DMS153 treated with DMSO at 0.1 percent for 48 hours (cell line): ENCODE measurements at regions not wholly inside any gene's neighbourhood (a gene's known extent, or its start where the extent isn't known, plus 50 kb on each side); places are given as distances from the start of the nearest gene placed in this dataset.

Experiments
- DNase-seq: peaks from one replicate; lab custom pipeline; 2025; ENCODE audit not compliant: unreplicated experiment; lab: John Stamatoyannopoulos, UW

GRCh38 chr18:8962855-8963635 is 139.5 kb upstream of the NDUFV2 start:
- no peak for DNase-seq

GRCh38 chr18:8963876-8964275 is 138.6 kb upstream of the NDUFV2 start:
- no peak for DNase-seq

- DNase-seq, result no peak
Measured at GRCh38 chr18:8965398-8965797, 137.1 kb upstream of the NDUFV2 start.

GRCh38 chr18:8966821-8967220 is 135.7 kb upstream of the NDUFV2 start:
- DNase-seq, result no peak

- DNase-seq, result no peak
Measured at GRCh38 chr18:8967573-8967972, 134.9 kb upstream of the NDUFV2 start.

- no peak for DNase-seq
Measured at GRCh38 chr18:8969639-8970390, 132.7 kb upstream of the NDUFV2 start.

GRCh38 chr18:8970843-8971242 is 131.7 kb upstream of the NDUFV2 start:
- no peak for DNase-seq

GRCh38 chr18:8972116-8972515 is 130.4 kb upstream of the NDUFV2 start:
- no peak for DNase-seq

GRCh38 chr18:8974279-8974678 is 128.2 kb upstream of the NDUFV2 start:
- no peak for DNase-seq

- no peak for DNase-seq
Measured at GRCh38 chr18:8974696-8975095, 127.8 kb upstream of the NDUFV2 start.

GRCh38 chr18:8975624-8976023 is 126.9 kb upstream of the NDUFV2 start:
- DNase-seq, result no peak

GRCh38 chr18:8976606-8977005 is 125.9 kb upstream of the NDUFV2 start:
- DNase-seq, result no peak

GRCh38 chr18:8977166-8977565 is 125.3 kb upstream of the NDUFV2 start:
- DNase-seq, result no peak

- no peak for DNase-seq
Measured at GRCh38 chr18:8977701-8978100, 124.8 kb upstream of the NDUFV2 start.

GRCh38 chr18:8978394-8978793 is 124.1 kb upstream of the NDUFV2 start:
- no peak for DNase-seq

GRCh38 chr18:8979258-8979988 is 123.1 kb upstream of the NDUFV2 start:
- DNase-seq, result no peak

- DNase-seq, result no peak
Measured at GRCh38 chr18:8980496-8980895, 122.0 kb upstream of the NDUFV2 start.

- DNase-seq, result no peak
Measured at GRCh38 chr18:8980918-8981317, 121.6 kb upstream of the NDUFV2 start.

GRCh38 chr18:8982416-8983183 is 119.9 kb upstream of the NDUFV2 start:
- DNase-seq, result no peak

- no peak for DNase-seq
Measured at GRCh38 chr18:8983195-8983594, 119.3 kb upstream of the NDUFV2 start.

- no peak for DNase-seq
Measured at GRCh38 chr18:8984131-8984721, 118.3 kb upstream of the NDUFV2 start.
